ENCODE measurements at regions not wholly inside any gene's neighbourhood (a gene's known extent, or its start where the extent isn't known, plus 50 kb on each side); places are given as distances from the start of the nearest gene placed in this dataset.

- no peak for DNase-seq (ENCODE audit: low read depth, low spot score)
Measured at GRCh38 chr3:124658270-124658669, 72.0 kb upstream of the UMPS start.

GRCh38 chr3:124659175-124659574 lies 71.1 kb upstream of the UMPS start:
- DNase-seq (ENCODE audit: low read depth, low spot score): no peak

GRCh38 chr3:124660599-124660998 lies 69.7 kb upstream of the UMPS start:
- DNase-seq (ENCODE audit: low read depth, low spot score): no peak

GRCh38 chr3:124663690-124664089 lies 66.6 kb upstream of the UMPS start:
- DNase-seq (ENCODE audit: low read depth, low spot score): no peak

- no peak for DNase-seq (ENCODE audit: low read depth, low spot score)
Measured at GRCh38 chr3:124664804-124665203, 65.4 kb upstream of the UMPS start.

- DNase-seq (ENCODE audit: low read depth, low spot score): no peak
Measured at GRCh38 chr3:124666067-124666466, 64.2 kb upstream of the UMPS start.

- no peak for DNase-seq (ENCODE audit: low read depth, low spot score)
Measured at GRCh38 chr3:124669470-124669869, 60.8 kb upstream of the UMPS start.

- no peak for DNase-seq (ENCODE audit: low read depth, low spot score)
Measured at GRCh38 chr3:124671106-124671505, 59.1 kb upstream of the UMPS start.

- DNase-seq (ENCODE audit: low read depth, low spot score): no peak
Measured at GRCh38 chr3:124674336-124674735, 55.9 kb upstream of the UMPS start.

- DNase-seq (ENCODE audit: low read depth, low spot score): no peak
Measured at GRCh38 chr3:124676236-124676635, 54.0 kb upstream of the UMPS start.

GRCh38 chr3:124679048-124679638 lies 51.1 kb upstream of the UMPS start:
- no peak for DNase-seq (ENCODE audit: low read depth, low spot score)

Measured in pulmonary artery endothelial cell (primary cell).